Embryonic facial prominence (tissue), 1 donor: ENCODE measurements at regions not wholly inside any gene's neighbourhood (a gene's known extent, or its start where the extent isn't known, plus 50 kb on each side); places are given as distances from the start of the nearest gene placed in this dataset.

ENCODE experiments used
- DNase-seq: peaks from one replicate; pipeline ENCODE4 v3.0.0-alpha.2; 2016; ENCODE audit errors: extremely low spot score

- DNase-seq, result no peak
These were observed 145.9 kb downstream of the ACKR3 start for GRCh38 chr2:236715491-236715961.

DNA sequence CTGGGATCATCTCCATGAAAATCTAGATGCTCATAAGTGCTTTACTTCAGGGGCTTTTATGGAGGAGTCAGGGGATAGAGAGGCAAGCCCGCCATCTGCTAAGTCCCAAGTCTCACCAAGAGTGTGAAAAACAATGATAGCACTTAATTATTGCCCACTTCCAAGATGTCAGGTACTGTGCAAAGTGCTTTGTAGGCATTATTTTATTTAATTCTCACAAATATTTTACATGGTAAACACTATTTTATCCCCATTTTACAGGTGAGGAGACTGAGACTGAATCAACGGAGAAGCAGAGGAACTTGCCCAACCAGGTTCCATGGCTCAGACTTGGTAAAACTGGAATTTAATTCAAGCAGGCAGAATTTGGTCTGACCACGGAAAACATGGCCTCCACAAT is 147.5 kb downstream of the ACKR3 start:
- DNase-seq, result no peak

DNA sequence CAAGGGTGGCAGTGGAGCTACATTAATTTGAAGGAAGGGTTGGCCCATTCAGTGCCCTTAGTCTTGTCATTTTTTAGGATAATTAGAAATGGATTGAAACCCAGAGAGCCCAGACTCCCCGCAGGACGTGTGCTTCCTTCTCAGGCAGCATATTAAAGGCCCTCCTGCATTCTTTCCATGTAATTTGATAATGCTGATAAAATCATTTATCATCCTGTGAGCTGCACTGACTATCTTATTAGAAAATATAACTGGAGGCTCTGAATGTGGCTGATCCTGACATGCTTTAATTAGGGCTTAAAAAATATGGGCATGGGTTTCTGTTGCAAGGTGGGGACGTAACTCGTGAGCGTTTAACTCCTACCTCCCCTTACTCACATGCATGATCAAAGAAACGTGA is 148.1 kb downstream of the ACKR3 start:
- peak; percentile 24 for DNase-seq

DNA sequence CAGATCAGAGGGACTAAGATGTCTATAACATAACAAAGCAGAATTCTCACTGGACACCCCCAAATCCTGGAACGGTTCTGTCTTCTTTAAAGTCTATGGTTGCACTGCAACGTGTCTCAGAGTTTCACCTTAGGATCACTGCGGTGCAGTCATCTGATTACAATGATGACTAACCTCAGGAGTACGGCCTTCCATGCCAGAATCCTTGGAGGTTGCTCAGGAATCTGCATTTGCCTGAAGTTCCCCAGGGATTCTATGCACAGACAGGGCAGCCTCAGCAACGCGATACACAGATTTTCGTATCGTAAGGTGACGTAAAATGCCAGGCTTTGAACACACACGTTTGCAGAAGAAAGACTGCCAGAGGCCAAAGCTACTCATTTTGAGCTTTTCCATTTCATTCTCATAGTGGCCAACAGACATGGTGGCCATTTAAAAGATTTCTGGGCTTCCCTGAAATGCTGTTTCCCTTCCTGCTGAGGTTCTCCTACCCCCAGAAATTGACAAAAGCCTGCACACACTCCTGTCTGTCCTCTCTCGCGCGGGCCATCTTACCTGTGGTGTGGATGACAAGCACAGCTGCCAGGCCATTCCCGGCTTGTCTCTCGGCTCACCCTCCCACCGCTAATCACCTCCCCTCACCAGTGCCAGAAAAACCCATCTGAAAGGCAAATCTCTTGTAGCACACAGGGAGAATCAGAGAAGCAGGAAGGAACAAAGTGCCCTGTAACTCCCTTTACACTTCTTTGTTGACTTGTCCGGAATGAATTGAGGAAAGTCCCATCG is 148.8 kb downstream of the ACKR3 start:
- DNase-seq, result no peak

GRCh38 chr2:236719192-236719635 is 149.6 kb downstream of the ACKR3 start:
- no peak for DNase-seq

GRCh38 chr2:236720974-236721540 is 151.4 kb downstream of the ACKR3 start:
- no peak for DNase-seq

GRCh38 chr2:236724200-236724599 is 154.6 kb downstream of the ACKR3 start:
- no peak for DNase-seq

DNA sequence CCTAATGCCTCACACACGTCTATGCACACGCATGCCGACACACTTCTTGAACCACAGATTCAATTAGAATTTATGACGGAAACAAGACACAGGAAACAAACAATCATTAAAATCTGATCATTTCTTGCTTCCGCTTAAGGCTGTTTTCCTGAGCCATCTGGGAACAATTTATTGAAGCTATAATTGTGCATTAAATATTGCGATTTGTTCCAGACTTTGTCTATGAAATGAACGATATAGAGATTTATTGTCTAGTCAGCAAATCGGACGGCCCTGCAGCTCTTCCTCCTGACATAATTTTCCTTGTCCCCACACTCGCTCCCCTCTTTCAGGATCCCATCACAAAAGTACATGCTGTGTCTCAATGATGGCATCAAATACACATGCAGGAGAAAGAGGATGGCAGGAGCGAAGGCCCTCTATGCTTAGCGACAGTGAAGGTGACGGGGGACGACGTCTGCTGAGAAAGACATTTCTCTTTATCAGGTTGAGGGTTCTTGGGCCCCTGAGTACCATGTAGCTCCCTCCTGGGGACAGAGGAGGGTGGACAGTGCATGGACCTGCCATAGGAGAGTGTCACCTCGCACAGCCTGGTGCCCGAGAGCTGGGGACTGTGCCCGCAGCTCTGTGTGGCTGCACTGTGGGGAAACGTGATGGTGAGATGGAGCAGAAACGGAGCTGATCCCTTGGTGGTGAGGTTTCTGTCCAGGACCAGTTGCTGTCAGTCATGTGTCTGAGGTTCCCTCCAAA is 157.3 kb downstream of the ACKR3 start:
- DNase-seq, result no peak

- DNase-seq, result no peak
These were observed 159.5 kb downstream of the ACKR3 start for GRCh38 chr2:236728916-236729670.

- no peak for DNase-seq
These were observed 160.8 kb downstream of the ACKR3 start for GRCh38 chr2:236730393-236730792.

DNA sequence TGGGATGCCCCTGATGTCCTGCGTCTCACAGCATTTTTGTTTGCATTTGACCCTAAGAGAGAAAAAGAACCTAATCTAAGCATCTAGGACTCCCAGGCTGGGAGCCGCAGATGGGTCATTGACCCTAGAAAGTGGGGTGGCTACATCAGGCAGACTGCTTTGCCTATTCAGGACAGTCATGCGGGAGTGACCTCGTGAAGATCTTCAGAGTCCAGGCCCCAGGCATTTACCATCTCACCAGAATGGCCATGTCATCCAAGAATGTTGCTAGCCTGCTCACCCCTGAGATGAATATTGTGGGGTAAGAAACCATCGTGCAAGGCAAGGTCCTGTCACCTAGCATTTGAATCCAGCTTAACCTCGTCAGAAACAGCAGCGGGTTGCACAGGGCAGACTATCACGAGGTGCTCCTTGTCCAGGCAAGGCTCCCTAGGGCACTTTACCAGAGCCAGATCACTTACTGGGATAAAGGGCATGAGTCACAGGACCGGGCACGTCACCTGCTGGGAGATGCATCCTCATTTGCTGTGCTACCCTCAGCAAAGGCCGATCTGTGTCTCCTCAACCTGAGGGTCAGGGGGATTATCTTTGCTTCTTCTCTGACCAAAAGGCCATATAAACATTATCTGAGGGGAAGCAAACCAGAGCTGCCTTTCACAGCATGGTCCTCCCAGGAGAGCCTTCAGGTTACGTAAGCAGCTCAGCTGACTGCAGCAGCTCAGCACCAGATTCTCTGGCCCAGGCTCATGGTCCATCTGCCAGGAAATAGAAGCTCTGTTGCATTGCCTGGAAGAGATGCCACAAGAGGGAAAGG is 162.3 kb downstream of the ACKR3 start:
- no peak for DNase-seq

DNA sequence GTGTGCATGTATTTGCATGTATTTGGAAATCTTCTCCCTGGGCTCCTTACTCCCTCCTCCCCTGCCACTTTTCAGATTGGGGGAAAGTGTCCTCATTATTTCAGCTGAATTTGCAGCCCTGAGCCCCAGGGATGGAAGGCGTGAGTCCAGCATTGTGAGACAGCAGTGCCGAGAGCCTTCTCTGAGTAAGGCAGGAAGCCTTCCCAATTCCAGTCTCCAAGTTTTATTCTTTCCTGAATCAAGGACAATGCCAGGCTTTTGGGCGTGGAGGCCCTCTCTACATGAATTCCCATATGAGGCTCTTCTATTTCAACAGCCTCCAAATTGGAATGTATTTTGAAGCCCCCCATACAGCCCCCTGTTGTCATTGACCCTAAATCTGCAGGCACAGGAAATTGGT is 163.5 kb downstream of the ACKR3 start:
- DNase-seq, result no peak

GRCh38 chr2:236735825-236736238 is 166.2 kb downstream of the ACKR3 start:
- DNase-seq, result no peak

GRCh38 chr2:236738030-236738429 is 168.4 kb downstream of the ACKR3 start:
- no peak for DNase-seq

DNA sequence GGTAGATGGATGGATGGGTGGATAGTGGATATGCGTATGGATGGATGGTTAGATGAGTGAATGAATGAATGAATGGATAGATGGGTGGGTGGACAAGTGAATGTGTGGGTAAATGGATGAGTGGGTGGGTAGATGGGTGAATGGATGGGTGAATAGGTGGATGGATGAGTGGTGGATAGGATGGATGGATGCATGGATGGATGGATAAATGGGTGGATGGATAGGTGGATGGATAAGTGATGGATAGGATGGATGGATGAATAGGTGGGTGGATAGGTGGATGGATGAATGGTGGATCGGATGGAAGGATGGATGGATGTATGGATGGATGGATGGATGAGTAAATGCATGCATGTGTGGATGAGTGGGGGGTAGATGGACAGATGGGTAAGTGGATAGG is 169.3 kb downstream of the ACKR3 start:
- no peak for DNase-seq

- DNase-seq, result no peak
These were observed 170.0 kb downstream of the ACKR3 start for GRCh38 chr2:236739663-236740062.

GRCh38 chr2:236740506-236740905 is 170.9 kb downstream of the ACKR3 start:
- DNase-seq, result no peak

- no peak for DNase-seq
These were observed 173.7 kb downstream of the ACKR3 start for GRCh38 chr2:236743039-236743920.

GRCh38 chr2:236743921-236744280 is 174.3 kb downstream of the ACKR3 start:
- no peak for DNase-seq

DNA sequence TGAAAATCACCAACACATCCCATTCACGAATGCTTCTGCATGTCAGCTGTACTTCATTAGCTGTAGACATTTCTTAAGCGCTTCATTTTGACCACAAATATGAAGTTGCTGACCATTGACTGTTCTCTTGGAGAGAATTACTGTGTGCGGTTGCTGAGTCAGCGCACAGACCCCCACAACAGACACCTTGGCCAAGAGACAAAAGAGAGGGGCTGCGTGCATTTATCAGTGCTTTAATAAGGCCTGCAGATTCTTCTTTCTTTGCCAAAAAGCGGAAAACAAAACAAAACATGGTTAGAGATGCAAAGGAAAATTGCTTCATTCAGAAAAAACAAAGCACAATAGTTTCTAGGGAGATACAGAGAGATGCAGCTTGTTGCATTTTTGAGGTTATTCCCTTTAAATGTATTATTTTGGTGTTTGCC is 174.7 kb downstream of the ACKR3 start:
- no peak for DNase-seq
